ENCODE measurements at regions not wholly inside any gene's neighbourhood (a gene's known extent, or its start where the extent isn't known, plus 50 kb on each side); places are given as distances from the start of the nearest gene placed in this dataset.

- TF ChIP-seq CTCF (IDR thresholded peaks at IDR 0.05) (no peak), POLR2A (IDR thresholded peaks at IDR 0.05) (no peak)
These were observed 224.5 kb downstream of the GADD45G start for GRCh38 chr9:89829346-89829745.

All from testis (tissue), 2 donors.